Ishikawa (cell line): ENCODE measurements at regions not wholly inside any gene's neighbourhood (a gene's known extent, or its start where the extent isn't known, plus 50 kb on each side); places are given as distances from the start of the nearest gene placed in this dataset.

Experiments
- CEBPB ChIP-seq: IDR thresholded peaks from 2 replicates; pipeline ENCODE4 v1.6.1; 2012
- CREB1 ChIP-seq: IDR thresholded peaks from 2 replicates; pipeline ENCODE4 v1.6.1; 2012; ENCODE audit warnings: low read depth
- EGR1 ChIP-seq: IDR thresholded peaks from 2 replicates; pipeline ENCODE4 v1.6.1; 2012
- EP300 ChIP-seq: IDR thresholded peaks from 2 replicates; pipeline ENCODE4 v1.6.1; 2012; ENCODE audit warnings: borderline replicate concordance
- FOXM1 ChIP-seq: IDR thresholded peaks from 2 replicates; pipeline ENCODE4 v1.6.1; 2012; ENCODE audit warnings: low read depth, borderline replicate concordance
- NFIC ChIP-seq: IDR thresholded peaks from 2 replicates; pipeline ENCODE4 v1.6.1; 2012
- RAD21 ChIP-seq: IDR thresholded peaks from 2 replicates; pipeline ENCODE4 v1.6.1; 2012; ENCODE audit warnings: low read depth
- TAF1 ChIP-seq: IDR thresholded peaks from 2 replicates; pipeline ENCODE4 v1.6.1; 2012; ENCODE audit warnings: low read depth, mild to moderate bottlenecking
- TCF12 ChIP-seq: IDR thresholded peaks from 2 replicates; pipeline ENCODE4 v1.6.1; 2012; ENCODE audit warnings: low read depth
- TEAD4 ChIP-seq: IDR thresholded peaks from 2 replicates; pipeline ENCODE4 v1.6.1; 2012
- YY1 ChIP-seq: IDR thresholded peaks from 2 replicates; pipeline ENCODE4 v1.6.1; 2012; ENCODE audit warnings: low read depth
- TF ChIP-seq, protein P1 (sequence below): IDR thresholded peaks from 2 replicates; pipeline ENCODE4 v1.6.1; 2012; ENCODE audit warnings: low read depth, mild to moderate bottlenecking
- TF ChIP-seq, protein P2 (sequence below): IDR thresholded peaks from 2 replicates; pipeline ENCODE4 v1.6.1; 2012

DNA sequence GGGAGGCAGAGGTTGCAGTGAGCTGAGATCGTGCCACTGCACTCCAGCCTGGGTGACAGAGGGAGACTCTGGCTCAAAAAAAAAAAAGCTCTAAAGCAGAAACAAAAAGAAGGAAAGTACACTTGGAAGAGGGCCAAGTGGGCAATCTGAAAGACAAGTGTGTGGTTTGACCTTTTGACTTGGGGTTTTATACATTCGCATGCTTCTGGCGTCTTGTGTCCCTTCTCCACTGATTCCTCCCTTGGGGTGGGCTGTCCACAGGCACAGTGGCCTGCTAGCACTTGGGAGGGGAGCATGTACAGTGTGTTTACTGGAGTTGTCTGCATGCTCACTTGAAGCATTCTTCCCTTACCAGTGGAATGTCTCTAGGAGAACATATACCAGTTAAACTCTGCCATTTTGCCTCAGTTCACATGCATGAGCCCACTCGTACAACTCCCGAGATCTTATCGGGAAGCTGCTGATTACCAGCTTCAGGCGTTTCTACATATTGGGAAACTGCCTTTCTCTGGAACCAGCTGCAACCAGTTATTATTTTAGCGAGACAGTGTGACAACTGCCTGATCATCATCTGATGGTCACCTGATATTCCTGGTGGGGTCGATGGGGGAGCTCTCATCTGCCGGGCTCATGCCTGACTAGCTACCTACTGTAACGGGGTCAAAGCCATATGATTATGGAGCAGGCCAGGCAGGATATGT, 113.5 kb upstream of the ZNF678 start:
- TF ChIP-seq CREB1: no peak
- TF ChIP-seq EP300: no peak
- no peak for TF ChIP-seq RAD21
- no peak for TF ChIP-seq TEAD4
- TF ChIP-seq, protein P1, sequence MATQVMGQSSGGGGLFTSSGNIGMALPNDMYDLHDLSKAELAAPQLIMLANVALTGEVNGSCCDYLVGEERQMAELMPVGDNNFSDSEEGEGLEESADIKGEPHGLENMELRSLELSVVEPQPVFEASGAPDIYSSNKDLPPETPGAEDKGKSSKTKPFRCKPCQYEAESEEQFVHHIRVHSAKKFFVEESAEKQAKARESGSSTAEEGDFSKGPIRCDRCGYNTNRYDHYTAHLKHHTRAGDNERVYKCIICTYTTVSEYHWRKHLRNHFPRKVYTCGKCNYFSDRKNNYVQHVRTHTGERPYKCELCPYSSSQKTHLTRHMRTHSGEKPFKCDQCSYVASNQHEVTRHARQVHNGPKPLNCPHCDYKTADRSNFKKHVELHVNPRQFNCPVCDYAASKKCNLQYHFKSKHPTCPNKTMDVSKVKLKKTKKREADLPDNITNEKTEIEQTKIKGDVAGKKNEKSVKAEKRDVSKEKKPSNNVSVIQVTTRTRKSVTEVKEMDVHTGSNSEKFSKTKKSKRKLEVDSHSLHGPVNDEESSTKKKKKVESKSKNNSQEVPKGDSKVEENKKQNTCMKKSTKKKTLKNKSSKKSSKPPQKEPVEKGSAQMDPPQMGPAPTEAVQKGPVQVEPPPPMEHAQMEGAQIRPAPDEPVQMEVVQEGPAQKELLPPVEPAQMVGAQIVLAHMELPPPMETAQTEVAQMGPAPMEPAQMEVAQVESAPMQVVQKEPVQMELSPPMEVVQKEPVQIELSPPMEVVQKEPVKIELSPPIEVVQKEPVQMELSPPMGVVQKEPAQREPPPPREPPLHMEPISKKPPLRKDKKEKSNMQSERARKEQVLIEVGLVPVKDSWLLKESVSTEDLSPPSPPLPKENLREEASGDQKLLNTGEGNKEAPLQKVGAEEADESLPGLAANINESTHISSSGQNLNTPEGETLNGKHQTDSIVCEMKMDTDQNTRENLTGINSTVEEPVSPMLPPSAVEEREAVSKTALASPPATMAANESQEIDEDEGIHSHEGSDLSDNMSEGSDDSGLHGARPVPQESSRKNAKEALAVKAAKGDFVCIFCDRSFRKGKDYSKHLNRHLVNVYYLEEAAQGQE: no peak
- TF ChIP-seq, protein P2, sequence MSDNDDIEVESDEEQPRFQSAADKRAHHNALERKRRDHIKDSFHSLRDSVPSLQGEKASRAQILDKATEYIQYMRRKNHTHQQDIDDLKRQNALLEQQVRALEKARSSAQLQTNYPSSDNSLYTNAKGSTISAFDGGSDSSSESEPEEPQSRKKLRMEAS: no peak
- no peak for TF ChIP-seq EGR1
- TF ChIP-seq TCF12: no peak
- no peak for TF ChIP-seq TAF1
- TF ChIP-seq CEBPB: no peak
- no peak for TF ChIP-seq NFIC
- TF ChIP-seq YY1: no peak
- TF ChIP-seq FOXM1: no peak
